ENCODE measurements at regions not wholly inside any gene's neighbourhood (a gene's known extent, or its start where the extent isn't known, plus 50 kb on each side); places are given as distances from the start of the nearest gene placed in this dataset.

- DNase-seq (ENCODE audit: low spot score), result no peak
Measured at GRCh38 chr2:200137691-200138090, 168.8 kb upstream of the SPATS2L start.

GRCh38 chr2:200138391-200139124 is 167.9 kb upstream of the SPATS2L start:
- no peak for DNase-seq (ENCODE audit: low spot score)

GRCh38 chr2:200144571-200144970 is 161.9 kb upstream of the SPATS2L start:
- DNase-seq (ENCODE audit: low spot score), result no peak

- no peak for DNase-seq (ENCODE audit: low spot score)
Measured at GRCh38 chr2:200146501-200146900, 160.0 kb upstream of the SPATS2L start.

- DNase-seq (ENCODE audit: low spot score), result no peak
Measured at GRCh38 chr2:200147371-200147770, 159.1 kb upstream of the SPATS2L start.

GRCh38 chr2:200148366-200148765 is 158.1 kb upstream of the SPATS2L start:
- DNase-seq (ENCODE audit: low spot score), result no peak

- DNase-seq (ENCODE audit: low spot score), result no peak
Measured at GRCh38 chr2:200150411-200151086, 155.9 kb upstream of the SPATS2L start.

GRCh38 chr2:200155652-200156051 is 150.8 kb upstream of the SPATS2L start:
- DNase-seq (ENCODE audit: low spot score), result no peak

GRCh38 chr2:200156166-200156835 is 150.2 kb upstream of the SPATS2L start:
- DNase-seq (ENCODE audit: low spot score), result no peak

GRCh38 chr2:200158647-200159356 is 147.7 kb upstream of the SPATS2L start:
- no peak for DNase-seq (ENCODE audit: low spot score)

GRCh38 chr2:200159357-200159707 is 147.2 kb upstream of the SPATS2L start:
- peak; percentile 24 for DNase-seq (ENCODE audit: low spot score)

- no peak for DNase-seq (ENCODE audit: low spot score)
Measured at GRCh38 chr2:200159829-200160781, 146.4 kb upstream of the SPATS2L start.

- DNase-seq (ENCODE audit: low spot score), result no peak
Measured at GRCh38 chr2:200161458-200161857, 145.0 kb upstream of the SPATS2L start.

GRCh38 chr2:200165687-200166086 is 140.8 kb upstream of the SPATS2L start:
- DNase-seq (ENCODE audit: low spot score), result no peak

GRCh38 chr2:200168641-200169555 is 137.6 kb upstream of the SPATS2L start:
- DNase-seq (ENCODE audit: low spot score), result no peak

GRCh38 chr2:200170221-200170620 is 136.3 kb upstream of the SPATS2L start:
- no peak for DNase-seq (ENCODE audit: low spot score)

- DNase-seq (ENCODE audit: low spot score), result no peak
Measured at GRCh38 chr2:200171731-200172482, 134.6 kb upstream of the SPATS2L start.

GRCh38 chr2:200172521-200172920 is 134.0 kb upstream of the SPATS2L start:
- DNase-seq (ENCODE audit: low spot score), result no peak

GRCh38 chr2:200172944-200173581 is 133.4 kb upstream of the SPATS2L start:
- no peak for DNase-seq (ENCODE audit: low spot score)
